ENCODE measurements at regions not wholly inside any gene's neighbourhood (a gene's known extent, or its start where the extent isn't known, plus 50 kb on each side); places are given as distances from the start of the nearest gene placed in this dataset.

DNA sequence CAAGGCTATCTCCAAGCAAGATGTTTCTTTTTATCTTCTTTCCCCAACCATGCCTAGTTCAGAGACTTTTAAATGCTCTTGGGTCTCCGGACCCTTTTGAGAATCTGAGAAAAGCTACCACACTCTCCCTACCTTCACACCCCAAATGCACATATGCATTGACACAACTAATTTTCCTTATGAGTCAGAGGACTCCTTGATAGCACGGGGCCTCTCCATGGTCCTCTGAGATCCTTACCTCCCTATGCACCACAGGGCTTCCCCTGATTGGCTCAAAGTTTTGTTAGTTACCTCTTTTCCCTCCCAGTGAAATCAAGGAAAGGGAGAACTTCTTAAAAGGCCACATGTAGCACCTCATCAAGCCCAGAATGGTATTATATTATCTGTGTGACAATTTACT, 86.8 kb upstream of the ATP6AP2 start:
- TF ChIP-seq, protein P1, sequence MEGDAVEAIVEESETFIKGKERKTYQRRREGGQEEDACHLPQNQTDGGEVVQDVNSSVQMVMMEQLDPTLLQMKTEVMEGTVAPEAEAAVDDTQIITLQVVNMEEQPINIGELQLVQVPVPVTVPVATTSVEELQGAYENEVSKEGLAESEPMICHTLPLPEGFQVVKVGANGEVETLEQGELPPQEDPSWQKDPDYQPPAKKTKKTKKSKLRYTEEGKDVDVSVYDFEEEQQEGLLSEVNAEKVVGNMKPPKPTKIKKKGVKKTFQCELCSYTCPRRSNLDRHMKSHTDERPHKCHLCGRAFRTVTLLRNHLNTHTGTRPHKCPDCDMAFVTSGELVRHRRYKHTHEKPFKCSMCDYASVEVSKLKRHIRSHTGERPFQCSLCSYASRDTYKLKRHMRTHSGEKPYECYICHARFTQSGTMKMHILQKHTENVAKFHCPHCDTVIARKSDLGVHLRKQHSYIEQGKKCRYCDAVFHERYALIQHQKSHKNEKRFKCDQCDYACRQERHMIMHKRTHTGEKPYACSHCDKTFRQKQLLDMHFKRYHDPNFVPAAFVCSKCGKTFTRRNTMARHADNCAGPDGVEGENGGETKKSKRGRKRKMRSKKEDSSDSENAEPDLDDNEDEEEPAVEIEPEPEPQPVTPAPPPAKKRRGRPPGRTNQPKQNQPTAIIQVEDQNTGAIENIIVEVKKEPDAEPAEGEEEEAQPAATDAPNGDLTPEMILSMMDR (conservative IDR thresholded peaks at IDR 0.05; ENCODE audit: control insufficient read depth, insufficient read depth, low read depth, low read length): no peak
- H3K4me3 ChIP-seq (ENCODE audit: control insufficient read depth, low read depth, low read length): no peak overlapping the region
- no peak for DNase-seq (ENCODE audit: low read depth)

DNA sequence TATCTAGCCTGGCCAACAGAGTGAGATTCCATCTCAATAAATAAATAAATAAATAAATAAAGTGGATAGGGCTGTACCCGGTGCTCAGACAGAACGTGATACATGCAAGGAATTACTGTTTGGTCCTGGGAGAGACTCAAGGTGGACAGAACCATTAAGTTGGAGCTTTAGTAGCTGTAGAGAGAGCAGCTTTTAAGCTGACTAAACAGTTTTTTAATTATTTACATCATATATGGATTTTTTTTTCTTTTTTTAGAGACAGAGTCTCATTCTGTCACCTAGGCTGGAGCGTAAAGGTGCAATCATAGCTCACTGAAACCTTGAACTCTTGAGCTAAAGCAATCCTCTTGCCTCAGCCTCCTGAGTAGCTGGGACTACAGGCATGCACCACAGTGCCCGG, 92.5 kb upstream of the ATP6AP2 start:
- no peak for DNase-seq (ENCODE audit: low read depth)
- TF ChIP-seq, protein P1 (conservative IDR thresholded peaks at IDR 0.05; ENCODE audit: control insufficient read depth, insufficient read depth, low read depth, low read length): no peak
- H3K4me3 ChIP-seq (ENCODE audit: control insufficient read depth, low read depth, low read length): no peak overlapping the region

DNA sequence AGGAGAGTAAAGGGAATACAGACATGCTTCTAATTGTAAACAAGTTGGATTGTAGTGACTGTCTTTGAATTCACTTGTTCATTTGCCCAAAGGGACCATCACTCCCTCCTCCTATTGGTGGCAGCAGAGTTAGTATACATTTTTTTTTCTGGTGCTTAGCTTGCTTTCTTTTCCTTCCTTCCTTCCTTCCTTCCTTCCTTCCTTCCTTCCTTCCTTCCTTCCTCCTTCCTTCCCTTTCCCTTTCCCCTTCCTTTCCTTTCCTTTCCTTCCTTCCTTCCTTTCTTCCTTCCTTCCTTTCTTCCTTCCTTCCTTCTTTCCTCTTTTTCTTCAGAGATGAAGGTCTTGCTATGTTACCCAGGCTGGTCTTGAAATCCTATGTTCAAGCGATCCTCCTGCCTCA, 94.8 kb upstream of the ATP6AP2 start:
- TF ChIP-seq, protein P1 (conservative IDR thresholded peaks at IDR 0.05; ENCODE audit: control insufficient read depth, insufficient read depth, low read depth, low read length): no peak
- no peak overlapping the region for H3K4me3 ChIP-seq (ENCODE audit: control insufficient read depth, low read depth, low read length)
- DNase-seq (ENCODE audit: low read depth): no peak

DNA sequence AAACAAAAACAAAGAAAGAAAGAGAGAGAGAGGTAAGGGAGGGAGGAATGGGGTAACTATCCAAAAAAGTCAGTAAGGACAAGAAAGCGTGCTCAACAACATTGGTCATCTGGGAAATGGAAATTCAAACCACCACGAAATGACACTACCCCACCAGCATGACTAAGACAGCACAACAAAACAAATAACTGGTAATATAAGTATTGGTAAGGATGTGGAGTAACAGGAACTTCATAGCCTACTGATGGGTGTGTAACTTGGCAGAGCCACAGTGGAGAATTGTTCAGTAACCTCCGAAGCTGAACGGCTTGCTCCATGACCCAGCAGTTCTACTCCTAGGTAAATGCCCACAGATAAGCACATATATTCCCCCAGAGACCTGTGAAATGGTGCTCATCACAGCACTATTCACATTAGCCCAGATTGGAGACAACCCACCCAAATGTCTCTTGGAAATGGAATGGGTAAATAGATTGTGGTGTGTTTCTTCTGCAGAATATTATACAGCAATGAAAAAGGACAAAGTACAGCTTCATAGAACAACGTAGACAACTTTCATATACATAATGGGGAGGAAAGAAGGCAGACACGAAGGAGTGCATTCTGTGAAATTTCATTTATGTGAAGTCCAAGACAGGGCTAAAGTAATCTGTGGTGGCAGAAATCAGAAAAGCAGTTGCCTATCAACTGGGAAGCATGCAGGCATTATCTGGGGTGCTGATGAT, 95.5 kb upstream of the ATP6AP2 start:
- TF ChIP-seq, protein P1 (conservative IDR thresholded peaks at IDR 0.05; ENCODE audit: control insufficient read depth, insufficient read depth, low read depth, low read length): no peak
- no peak for DNase-seq (ENCODE audit: low read depth)
- H3K4me3 ChIP-seq (ENCODE audit: control insufficient read depth, low read depth, low read length): no peak overlapping the region

DNA sequence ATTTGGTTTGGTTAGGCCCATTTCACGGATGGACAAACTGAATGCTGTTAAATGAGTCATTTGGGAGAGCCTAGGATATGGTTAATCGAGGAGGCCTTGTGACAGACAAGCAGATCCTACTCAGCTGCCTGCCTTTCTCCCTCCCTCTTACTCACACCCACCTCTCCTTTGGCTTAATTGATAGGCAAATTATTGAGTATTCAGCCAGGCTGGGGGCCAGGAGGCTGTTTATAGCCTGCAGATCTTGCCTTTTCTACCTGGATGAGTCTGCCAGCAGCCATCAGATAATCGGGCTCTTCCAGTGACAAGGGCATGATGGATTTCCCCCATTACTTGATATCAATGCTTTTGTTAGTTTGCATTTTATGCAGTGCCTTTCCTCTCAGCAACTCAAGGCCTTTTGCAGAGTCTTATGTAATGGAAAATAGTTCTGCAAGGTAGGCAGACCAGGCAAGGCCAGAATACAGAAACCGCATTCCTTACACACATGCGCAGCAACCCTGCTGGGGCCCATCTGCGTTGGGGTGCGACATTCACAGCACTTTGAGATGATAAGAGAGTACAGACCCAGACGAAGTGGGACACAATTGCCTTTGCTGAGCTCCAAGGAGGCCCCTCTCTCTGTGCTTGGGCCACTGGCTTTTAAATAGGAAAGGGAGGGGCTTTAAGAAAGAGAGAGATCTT, 96.2 kb upstream of the ATP6AP2 start:
- no peak for DNase-seq (ENCODE audit: low read depth)
- TF ChIP-seq, protein P1 (conservative IDR thresholded peaks at IDR 0.05; ENCODE audit: control insufficient read depth, insufficient read depth, low read depth, low read length): no peak
- H3K4me3 ChIP-seq (ENCODE audit: control insufficient read depth, low read depth, low read length): no peak overlapping the region

DNA sequence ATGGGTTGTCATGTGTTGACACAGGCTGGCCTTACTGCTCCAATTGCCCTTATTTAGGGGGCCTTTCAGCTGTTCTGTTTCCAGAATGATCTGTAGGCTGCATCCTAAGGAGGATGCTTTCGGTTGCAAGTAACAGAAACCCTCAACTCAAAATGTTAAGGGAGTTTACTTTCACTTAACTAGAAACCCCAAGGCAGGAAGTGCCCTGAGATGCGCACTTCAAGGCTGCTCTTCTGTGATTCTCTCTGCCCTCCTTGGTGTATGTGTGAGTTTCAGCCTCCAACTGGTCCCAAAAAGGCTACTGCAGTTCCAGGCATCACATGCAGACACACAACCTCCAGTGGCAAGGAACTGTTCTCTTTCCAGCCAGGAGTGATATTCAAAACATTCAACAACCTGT, 97.3 kb upstream of the ATP6AP2 start:
- TF ChIP-seq, protein P1 (conservative IDR thresholded peaks at IDR 0.05; ENCODE audit: control insufficient read depth, insufficient read depth, low read depth, low read length): no peak
- no peak overlapping the region for H3K4me3 ChIP-seq (ENCODE audit: control insufficient read depth, low read depth, low read length)
- DNase-seq (ENCODE audit: low read depth): no peak

Measured in fibroblast of mammary gland (primary cell).